GM21619 (cell line): ENCODE measurements at regions not wholly inside any gene's neighbourhood (a gene's known extent, or its start where the extent isn't known, plus 50 kb on each side); places are given as distances from the start of the nearest gene placed in this dataset.
"Not testable (repeated sequence)": the region's sequence is repeated elsewhere in the genome, so short reads cannot be mapped to it uniquely, and the experiment has no call there.

ENCODE experiments used
- ATAC-seq: cut with Tn5 transposase; IDR thresholded peaks from one replicate; pipeline ENCODE4 v1.9.1; 2021; ENCODE audit not compliant: unreplicated experiment

DNA sequence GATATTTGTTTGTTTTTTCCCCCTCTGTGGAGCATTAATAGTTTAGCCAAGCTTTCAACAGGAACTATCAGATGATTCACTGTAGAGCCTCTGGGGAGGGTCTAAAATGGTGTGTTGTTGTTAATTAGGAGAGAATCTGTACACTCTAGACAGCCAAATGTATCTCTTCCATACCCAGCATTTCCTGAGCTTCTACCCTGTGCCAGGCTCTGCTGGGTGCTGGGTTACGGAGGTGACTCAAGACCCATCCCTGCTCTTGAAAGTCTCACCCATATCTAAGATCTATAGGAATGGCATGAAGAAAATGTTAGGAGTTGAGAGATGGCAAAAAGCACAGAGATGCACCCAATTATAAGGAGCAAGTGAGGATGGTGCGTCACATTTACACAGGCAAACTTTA is 245.8 kb downstream of the C12orf75 start:
- ATAC-seq, result no peak

DNA sequence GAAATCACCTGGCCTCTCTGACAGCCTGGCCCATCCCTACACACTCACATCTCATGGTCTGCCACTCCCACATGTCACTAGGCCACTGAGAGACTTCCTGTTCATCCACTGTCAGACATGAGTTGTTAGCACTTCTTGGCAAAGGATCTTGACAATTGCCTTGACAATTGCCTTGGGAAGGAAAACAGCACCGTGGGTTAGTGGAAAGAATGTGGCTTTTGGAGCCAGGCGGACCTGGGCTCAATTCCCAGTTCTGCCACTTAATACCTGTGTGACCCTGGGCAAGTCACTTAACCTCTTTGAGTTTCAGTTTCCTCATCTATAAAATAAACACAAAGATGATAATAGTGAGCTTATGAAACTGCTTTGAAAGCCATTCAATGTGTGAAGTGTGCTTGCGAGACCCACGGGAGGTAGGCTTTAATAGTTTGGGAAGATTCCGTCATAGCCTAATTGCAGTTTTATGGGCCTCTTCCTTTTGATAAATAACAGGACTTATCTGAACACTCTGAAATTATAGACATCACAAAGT is 250.4 kb downstream of the C12orf75 start:
- ATAC-seq, result no peak

DNA sequence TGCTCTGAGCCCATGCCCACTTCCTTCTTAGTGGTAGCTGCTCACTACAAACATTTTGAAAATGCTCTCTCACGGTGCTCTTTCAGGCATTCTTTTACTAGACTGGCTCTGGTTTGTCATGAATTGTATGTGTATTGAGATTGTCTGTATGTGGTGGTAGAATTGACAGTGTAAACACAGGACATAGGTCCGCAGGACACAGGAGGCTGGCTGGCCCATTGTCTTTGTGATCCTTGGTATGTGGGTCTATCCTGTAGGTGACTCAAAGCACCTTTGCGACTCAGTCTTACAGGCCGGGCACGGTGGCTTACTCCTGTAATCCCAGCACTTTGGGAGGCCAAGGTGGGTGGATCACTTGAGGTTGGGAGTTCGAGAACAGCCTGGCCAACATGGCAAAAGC is 250.9 kb downstream of the C12orf75 start:
- no peak for ATAC-seq

DNA sequence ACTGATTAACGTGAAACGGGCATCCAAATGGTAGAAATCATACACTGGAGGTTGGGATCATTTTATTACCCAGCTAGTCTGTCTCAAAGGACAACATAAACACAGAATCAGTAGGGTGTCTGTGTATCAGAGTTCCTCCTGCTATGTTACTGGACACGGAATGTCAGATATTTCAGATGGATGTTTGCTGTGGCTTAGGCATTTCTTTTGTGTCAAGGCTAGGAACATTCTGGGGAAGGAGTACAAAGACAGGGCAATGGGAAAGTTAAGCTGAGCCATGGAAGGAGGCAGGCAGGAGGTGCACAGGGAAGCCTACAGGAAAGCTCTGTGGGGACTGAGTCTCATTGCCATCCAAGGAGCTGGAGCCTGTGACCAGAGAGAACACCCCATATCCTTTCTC is 254.6 kb downstream of the C12orf75 start:
- no peak for ATAC-seq

DNA sequence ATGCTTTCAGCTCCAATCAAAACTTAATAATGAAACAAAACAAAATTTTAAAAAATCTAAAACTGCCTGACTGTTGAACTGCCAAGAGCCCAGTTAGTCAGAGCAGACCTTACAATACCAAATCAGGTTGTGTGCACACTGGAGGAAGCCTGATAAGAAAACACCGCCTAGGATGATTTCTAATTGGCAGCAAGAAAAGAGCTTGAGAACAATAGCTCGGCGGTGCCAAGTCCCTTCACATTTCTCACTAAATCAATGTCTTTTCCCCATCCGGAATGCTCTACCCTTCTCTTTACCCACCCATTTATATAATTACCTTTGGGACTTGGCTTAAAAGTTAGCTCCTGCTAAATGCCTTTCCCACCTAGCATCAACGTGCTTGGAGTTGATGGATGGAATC is 256.7 kb downstream of the C12orf75 start:
- no peak for ATAC-seq

DNA sequence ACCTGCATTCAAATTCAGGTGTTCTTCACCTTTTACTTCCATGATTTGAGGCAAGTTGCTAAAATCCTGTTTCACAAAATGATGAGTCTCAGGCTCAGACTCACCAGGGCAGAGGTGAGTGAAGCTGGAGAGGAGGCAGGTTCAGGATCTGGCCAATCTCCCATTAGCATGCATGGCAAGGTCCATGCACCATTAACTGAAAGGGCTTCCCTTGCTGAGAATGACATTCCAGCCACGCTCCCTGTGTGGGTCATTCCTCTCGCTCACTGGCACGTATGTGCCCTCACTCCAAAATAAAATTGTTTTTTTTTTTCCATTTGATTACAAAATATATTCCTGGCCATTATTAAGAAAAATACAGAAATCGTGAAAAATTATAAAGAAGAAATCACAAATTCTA is 257.6 kb downstream of the C12orf75 start:
- no peak for ATAC-seq

DNA sequence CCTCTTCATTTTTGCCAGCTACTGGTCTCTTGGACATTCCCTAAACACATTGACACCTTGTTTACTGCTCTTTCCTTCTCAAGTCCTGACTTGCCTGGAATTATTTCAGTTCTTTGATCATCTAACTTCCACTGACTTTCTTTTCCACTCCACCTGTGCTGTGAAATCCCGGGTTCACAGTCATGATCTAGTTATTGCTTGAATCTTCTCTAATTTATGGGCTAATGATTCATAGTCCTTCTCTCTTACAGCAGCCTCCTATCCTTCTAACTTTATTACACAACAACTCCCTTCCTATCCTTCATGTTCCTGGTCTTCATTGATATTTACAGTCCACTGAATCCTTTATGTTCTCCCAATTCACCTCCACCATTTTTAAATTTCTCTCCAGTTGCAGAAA is 260.1 kb downstream of the C12orf75 start:
- ATAC-seq, result no peak

DNA sequence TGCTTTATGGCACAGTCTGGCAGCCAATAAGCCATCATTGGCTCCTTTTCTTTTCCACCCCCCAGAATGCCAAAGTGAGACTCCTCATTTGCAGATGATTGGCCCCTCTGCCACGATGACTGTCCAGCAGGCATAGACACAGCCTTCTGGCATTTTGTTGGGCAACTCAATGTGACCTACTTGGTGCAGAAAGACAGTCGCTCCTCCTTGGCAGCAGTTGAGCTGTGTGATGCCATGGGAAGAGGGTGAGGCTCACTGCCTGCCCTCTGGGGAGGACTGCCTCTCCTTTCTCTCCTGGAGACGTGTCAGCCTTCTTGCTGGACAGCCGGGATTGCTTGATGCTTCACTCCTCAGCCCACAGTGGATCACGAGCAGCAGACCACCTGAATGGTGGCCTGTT is 264.9 kb downstream of the C12orf75 start:
- no peak for ATAC-seq

DNA sequence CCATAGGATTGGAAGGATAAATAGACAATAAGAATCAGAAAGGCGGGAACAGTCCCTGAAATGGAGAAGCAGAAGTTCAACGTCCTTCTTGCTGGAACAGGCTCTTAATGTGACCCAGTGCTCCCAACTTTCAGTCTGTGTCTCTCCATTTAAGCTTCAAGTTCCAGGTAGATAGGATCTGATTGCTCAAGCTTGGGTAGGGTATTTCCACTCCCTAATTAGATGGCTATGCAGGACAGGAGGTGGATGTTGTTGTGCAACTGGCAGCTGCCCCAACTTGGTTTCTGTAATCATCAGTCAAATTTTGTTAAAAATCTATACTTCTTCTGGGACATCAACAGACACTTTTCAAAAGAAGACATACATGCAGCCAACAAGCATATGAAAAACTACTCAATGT is 266.2 kb downstream of the C12orf75 start:
- ATAC-seq, result no peak

DNA sequence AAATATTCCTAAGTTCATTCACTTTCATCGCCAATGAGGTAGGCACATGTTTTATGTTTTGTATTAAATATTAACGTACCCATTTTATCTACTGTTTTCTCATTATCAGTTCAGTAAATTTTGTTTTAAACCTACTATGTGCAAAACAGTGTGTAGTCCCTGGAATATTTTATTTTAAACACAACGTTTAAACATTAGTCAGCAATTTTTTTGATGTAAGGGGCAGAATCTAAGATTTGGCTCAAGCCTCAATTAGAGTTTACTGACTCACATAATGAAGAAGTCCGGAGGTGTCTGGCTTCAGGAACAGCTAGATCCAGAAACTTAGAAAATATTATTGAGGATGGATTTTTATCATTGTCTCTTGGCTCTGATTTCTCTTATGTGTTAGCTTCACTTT is 267.5 kb downstream of the C12orf75 start:
- ATAC-seq, result no peak

DNA sequence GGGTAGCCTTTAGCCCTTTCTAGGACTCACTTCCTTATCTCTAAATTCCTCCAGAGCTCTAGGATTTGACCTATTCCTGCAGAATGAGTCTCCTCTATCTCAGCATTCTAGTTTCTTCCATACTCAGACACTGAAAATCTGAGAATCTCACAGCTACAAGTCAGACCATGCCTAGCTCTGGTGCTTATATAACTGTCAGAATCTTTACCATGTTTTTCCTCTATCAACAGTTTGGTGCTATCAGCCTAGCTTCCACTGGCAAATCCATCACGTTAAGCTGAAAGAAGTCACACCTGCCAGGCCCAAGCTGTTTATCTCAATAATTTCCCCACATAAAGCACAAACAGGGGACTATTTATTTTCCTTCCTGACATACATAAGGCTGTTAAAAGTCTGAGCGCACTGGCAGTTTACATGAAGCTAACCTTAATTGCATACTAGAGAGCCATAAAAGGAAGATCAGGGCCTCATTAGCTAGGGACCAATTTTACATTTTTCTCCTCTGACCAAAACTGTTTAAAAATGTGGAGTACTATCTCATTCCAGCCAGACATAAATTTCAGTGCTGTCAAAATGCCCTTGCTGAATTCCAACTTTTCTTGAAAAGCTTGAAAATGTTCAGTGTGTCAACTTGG is 270.5 kb downstream of the C12orf75 start:
- ATAC-seq, result no peak

DNA sequence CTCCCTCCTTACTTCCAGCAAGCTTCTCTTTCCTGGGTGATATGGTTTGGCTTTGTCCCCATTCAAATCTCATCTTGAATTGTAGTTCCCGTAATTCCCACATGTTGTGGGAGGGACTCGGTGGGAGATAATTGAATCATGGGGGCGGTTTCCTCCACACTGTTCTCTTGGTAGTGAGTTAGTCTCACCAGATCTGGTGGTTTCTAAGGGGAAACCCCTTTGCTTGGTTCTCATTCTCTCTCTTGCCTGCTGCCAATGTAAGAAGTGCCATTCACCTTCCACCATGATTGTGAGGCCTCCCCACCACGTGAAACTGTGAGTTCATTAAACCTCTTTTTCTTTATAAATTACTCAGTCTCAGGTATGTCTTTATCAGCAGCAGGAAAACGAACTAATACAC is 271.8 kb downstream of the C12orf75 start:
- not testable (repeated sequence) for ATAC-seq

DNA sequence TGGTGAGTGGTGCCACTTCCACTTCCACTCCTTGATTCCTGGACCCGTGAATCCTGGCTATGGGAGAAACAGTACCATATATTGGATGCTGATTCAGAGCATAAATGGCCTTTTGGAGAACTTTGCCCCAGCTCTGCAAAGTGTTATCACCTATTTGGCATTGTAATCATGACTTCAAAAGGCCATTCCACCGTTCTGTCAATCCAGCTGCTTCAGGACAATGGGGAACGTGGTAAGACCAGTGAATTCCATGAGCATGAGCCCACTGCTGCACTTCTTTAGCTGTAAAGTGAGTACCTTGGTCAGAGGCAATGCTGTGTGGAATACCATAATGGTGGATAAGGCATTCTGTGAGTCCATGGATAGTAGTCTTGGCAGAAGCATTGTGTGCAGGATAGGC is 273.8 kb downstream of the C12orf75 start:
- not testable (repeated sequence) for ATAC-seq

DNA sequence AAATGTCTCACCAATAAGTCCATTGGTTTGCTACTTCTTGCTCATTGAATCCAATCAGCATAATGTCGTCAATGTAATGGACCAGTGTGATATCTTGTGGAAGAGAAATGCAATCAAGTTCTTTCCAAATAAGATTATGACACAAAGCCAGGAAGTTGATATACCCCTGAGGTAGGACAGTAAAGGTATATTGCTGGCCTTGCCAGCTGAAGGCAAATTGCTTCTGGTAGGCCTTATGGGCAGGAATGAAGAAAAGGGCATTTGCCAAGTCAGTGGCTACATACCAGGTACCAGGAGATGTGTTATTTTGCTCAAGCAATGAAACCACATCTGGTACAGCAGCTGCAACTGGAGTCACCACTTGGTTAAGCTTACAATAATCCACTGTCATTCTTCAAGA is 276.1 kb downstream of the C12orf75 start:
- not testable (repeated sequence) for ATAC-seq

DNA sequence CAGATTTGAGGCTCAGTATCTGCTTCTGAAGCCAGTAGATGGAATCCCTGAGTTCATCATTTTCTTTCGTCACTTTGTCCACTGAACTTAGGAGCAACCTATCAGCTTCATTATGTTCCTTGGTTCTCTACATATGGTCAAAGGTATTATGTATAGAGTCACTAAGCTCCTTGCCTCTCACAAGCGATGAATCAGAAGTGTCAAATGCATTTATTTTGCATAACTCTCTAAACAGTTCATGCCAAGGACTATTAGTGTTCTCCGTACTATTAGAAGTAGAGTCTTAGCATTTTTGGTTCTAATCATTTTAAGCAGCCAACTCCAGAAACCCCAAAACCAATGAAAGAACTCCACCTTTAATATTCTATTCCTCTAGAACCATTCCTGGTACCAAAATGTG is 278.5 kb downstream of the C12orf75 start:
- not testable (repeated sequence) for ATAC-seq

DNA sequence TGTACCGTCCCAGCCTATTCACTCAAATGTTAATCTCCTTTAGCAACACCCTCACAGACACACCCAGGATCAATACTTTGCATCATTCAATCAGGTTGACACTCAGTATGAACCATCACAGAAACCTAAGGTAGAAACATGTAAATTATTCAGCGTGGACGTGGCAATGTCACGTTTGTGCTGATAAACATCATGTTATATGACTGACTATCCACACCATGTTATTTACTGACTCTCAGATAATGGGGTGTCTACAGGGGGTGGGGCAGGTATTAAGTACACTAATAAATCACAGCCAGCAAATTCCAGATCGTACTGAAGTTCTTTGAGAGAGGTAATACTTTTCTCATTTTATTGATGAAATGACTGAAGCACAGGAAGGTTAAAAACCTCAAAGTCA is 280.0 kb downstream of the C12orf75 start:
- ATAC-seq, result no peak

DNA sequence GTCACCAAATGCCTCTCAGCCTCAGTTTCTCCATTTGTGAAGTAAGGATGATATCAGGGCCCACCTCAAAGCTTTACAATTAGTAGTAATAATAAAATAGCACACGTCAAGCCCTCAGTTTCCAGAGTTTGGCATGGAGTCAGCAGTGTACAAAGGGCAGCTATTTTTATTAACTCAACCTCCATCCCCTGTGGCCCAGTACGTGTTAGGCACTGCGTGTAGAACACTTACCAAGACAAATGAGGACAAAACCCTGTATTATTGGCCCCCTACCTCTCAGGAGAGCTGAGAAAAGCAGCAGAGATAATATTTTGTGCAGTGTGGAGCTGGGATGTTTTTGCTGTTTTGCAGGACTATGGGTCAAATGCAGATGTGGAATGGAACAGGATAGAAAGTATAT is 280.8 kb downstream of the C12orf75 start:
- no peak for ATAC-seq

DNA sequence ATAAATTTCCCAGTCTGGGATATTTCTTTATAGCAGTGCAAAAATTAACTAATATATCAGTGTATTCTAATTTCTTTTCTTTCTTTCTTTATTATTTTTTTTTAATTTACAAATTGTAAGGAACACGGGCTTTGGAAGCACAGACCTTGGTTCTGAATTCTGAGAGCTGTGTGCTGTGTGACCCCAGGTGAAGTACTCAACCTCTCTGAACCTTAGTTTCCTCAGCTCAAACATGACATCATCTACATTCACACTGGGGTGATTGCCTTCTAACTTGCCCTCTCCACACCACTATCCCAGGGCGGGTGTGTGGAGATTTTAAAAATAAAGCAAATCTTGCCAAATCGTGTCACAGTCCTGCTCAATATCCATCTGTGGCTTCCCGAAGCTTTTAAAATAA is 282.8 kb downstream of the C12orf75 start:
- no peak for ATAC-seq

DNA sequence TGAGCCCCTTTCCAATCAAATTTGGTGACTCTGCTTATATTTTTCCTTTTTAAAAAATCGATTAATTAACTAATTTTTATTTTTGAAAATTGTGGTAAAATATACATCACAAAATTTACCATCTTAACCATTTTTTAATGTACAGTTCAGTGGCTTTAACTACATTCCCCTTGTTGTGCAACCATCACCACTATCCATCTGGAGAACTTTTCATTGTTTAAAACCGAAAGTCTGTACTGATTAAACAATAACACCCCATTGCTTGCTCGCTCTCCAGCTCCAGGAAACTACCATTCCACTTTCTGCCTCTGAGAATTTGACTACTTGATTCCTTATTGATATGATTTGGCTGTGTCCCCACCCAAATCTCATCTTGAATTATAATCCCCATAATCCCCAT is 283.4 kb downstream of the C12orf75 start:
- no peak for ATAC-seq

DNA sequence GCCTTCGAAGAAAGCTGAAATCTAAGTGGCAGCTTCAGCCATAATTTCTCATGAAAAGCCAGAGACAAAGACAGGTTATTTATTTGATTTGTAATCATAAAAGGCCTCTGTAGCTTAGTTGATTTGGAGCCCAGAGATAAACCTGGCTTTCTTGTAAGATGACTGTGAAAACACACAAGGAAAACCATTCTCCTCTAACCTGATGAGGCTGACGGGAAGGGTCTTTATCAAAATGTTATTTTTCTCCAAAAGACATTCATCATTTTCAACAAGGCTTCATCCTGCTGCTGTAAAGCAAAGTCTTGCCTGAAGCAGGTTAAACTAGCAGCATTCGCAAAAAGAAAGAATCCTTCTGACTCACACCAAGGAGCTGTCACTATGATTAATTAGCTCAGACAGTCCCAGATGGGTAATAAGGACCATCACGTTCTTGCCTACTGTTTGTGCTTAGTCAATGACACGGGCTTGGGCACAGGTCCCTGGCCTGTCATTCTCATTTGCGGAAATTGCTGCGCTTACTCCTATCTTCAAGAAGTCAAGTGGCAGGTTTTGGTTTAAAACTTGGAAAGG is 286.6 kb downstream of the C12orf75 start:
- no peak for ATAC-seq

DNA sequence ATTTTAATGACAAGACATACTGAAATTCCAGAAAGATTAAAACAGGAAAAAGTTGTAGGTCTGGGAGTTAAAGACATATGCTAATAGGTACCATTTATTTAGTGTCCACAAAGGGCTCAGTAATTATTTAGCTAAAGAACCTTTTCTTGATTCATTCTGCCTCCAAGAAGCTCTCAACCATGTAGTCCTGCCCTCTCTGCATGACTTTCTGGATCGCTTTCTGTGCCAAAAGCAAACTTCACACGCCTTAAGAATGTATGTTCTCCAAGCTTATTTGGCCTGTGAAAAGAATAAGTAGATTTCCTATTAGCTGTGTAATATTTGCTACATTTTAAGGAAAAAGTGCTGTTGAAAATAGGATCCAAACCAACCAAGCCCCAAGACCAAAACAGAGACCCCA is 291.7 kb downstream of the C12orf75 start:
- no peak for ATAC-seq

DNA sequence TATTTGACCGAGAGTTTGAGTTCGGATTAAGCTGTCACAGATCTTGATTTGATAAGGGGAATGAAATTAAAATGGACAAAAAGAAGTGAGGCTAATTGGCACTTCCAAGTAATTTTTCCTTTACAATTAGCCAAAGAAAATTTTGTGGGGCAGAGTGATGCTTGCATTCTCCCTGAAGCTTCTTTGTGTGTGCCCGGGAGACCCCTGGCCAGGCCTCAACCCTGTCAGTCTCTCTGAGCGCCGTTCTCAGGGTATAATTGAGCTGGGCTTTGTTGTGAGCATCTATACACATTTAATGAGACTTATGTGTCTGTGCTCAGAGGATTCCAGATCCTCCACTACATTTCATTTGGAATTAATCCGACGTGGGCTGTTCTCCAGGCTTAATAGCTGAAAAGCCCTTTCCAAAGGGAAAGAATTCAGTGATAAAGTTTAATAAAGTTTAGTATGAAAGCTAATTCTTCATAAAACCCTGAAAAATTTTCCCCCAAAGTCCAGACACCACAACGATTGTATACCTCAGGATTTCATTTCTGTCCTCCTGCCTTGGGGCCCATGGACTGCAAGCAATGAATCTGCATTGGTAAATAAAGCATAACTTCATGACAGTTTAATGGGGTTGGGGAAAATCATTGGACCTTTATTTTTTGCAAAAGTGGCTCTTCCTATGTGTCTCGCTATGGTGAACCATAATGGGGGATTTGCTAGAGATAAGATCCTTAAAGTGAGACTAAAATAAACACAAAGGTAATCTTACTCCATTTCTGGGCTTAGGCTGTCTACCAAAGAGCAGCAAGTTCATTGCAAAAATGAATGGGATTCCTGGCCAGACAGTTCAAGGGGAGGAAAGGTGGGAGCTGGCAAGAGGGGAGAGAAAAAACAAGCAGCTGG is 292.6 kb downstream of the C12orf75 start:
- no peak for ATAC-seq
